ENCODE measurements at regions not wholly inside any gene's neighbourhood (a gene's known extent, or its start where the extent isn't known, plus 50 kb on each side); places are given as distances from the start of the nearest gene placed in this dataset.

DNA sequence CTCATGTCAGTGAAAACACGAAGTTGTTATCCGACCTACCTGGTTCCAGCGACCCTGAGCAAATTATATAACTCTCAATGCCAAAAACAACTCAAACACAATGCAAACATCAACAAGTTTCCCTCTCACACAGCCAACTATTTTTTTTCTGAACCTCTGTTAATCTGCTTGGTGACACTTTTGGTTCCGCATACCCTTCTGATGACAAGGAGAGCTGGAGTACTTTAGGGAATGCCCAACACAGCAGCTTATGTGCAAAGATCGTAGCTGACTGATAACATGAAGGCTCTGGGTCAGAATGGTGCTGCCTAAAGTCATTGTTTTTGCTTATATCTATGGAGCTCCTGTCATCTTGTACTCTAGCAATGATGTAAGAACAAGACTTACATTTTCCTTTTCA, 72.7 kb upstream of the CCDC68 start:
- Histone ChIP-seq H3K4me1 (ENCODE audit: control insufficient read depth in 1 of 2, insufficient read depth in 2 of 2, low read length in 2 of 2) (no peaks in the 10 kb centered on the region), H3K9me3 (ENCODE audit: control insufficient read depth, low read length) (peaks cover 2% of the 10 kb centered on the region), H3K4me3 (ENCODE audit: low read length in 2 of 2) (no peak overlapping the region), H3K27me3 (ENCODE audit: control insufficient read depth in 1 of 2, insufficient read depth in 2 of 2, low read length in 1 of 2) (no peaks in the 10 kb centered on the region), H3K36me3 (ENCODE audit: control insufficient read depth in 1 of 2, insufficient read depth in 2 of 2, low read length in 1 of 2) (no peaks in the 10 kb centered on the region), H3K27ac (ENCODE audit: low read depth in 1 of 2, low read length in 2 of 2) (no peak overlapping the region)
- intact Hi-C loops (cut with DNase I) = no loop called here
- no peak for DNase-seq
- WGBS, 2 donors = 32 to 34% methylated on average over 5 of the region's 5 CpGs
- no peak for ATAC-seq (ENCODE audit: low FRiP score)

DNA sequence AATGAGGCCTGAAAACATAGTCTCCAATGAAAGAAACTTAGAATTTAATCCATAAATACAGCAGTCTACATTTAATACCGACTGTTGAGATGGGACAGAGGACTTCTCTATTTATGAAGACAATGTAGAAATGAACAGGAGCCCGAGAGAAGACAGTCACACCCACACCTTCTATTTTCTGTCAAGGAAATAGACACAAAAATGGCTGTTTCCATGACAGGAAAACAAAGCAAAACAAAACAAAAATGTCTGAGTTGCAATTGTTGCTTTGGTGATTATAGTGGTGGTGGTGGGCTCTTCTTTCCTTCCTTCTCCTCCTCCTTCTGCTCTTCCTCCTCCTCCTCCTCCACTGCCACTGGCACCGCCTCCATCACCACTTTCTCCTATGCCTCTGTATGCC, 72.3 kb upstream of the CCDC68 start:
- ATAC-seq (ENCODE audit: low FRiP score) (no peak), DNase-seq (no peak)
- Histone ChIP-seq H3K27ac (ENCODE audit: low read depth in 1 of 2, low read length in 2 of 2) (no peak overlapping the region), H3K27me3 (ENCODE audit: control insufficient read depth in 1 of 2, insufficient read depth in 2 of 2, low read length in 1 of 2) (no peaks in the 10 kb centered on the region), H3K36me3 (ENCODE audit: control insufficient read depth in 1 of 2, insufficient read depth in 2 of 2, low read length in 1 of 2) (no peaks in the 10 kb centered on the region), H3K4me1 (ENCODE audit: control insufficient read depth in 1 of 2, insufficient read depth in 2 of 2, low read length in 2 of 2) (no peaks in the 10 kb centered on the region), H3K4me3 (ENCODE audit: low read length in 2 of 2) (no peak overlapping the region), H3K9me3 (ENCODE audit: control insufficient read depth, low read length) (peaks cover 2% of the 10 kb centered on the region)
- WGBS, 2 donors = 81 to 85% methylated on average over 3 of the region's 3 CpGs
- intact Hi-C loops (cut with DNase I) = no loop called here

DNA sequence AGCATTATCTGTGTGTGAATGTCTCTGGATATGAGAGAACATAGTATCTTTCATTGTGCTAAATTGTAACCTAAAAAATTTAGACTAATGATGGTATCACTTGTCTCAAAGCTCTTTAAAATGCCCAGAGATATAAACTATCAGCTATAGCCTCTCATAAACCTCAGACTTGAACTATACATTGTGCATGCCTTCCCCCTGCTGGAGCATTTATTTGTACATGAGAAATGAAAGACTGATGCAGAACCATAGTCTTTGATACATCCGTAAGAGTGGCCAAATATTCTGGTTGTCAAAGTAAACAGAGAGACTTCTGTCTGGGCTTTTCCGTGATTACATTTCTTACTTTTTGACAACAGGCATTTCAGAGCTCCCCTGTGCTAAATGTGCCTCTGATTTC, 71.9 kb upstream of the CCDC68 start:
- no peaks in the 10 kb centered on the region for H3K4me1 ChIP-seq (ENCODE audit: control insufficient read depth in 1 of 2, insufficient read depth in 2 of 2, low read length in 2 of 2)
- H3K36me3 ChIP-seq (ENCODE audit: control insufficient read depth in 1 of 2, insufficient read depth in 2 of 2, low read length in 1 of 2) = no peaks in the 10 kb centered on the region
- H3K4me3 ChIP-seq (ENCODE audit: low read length in 2 of 2) = no peak overlapping the region
- no peaks in the 10 kb centered on the region for H3K27me3 ChIP-seq (ENCODE audit: control insufficient read depth in 1 of 2, insufficient read depth in 2 of 2, low read length in 1 of 2)
- no peak for ATAC-seq (ENCODE audit: low FRiP score)
- peaks cover 2% of the 10 kb centered on the region for H3K9me3 ChIP-seq (ENCODE audit: control insufficient read depth, low read length)
- no peak overlapping the region for H3K27ac ChIP-seq (ENCODE audit: low read depth in 1 of 2, low read length in 2 of 2)
- DNase-seq = no peak
- intact Hi-C loops (cut with DNase I) = no loop called here
- 67 to 72% methylated on average over 2 of the region's 2 CpGs for WGBS, 2 donors

DNA sequence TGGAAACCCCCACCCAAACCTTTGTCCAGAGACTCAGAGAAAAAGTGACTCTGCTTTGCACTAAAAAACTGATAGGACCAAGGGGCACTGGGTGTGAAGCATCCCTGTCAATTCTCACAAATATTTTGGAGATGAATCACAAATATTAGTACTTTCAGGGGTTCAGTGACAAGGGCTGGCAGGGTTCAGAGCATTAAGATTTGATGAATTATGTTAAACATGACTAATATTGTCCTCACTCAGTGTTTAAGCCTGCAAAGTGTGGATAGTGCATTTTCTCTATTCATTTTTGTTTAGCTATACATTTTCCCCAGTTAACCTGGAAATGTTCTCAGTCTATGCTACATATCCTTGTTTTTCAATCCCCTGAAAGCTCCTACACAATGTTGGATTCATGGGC, 65.3 kb upstream of the CCDC68 start:
- H3K9me3 ChIP-seq (ENCODE audit: control insufficient read depth, low read length) = no peaks in the 10 kb centered on the region
- DNase-seq (no peak), ATAC-seq (ENCODE audit: low FRiP score) (no peak)
- H3K27ac ChIP-seq (ENCODE audit: low read depth in 1 of 2, low read length in 2 of 2) = no peak overlapping the region
- H3K4me3 ChIP-seq (ENCODE audit: low read length in 2 of 2) = no peak overlapping the region
- H3K4me1 ChIP-seq (ENCODE audit: control insufficient read depth in 1 of 2, insufficient read depth in 2 of 2, low read length in 2 of 2) = no peaks in the 10 kb centered on the region
- intact Hi-C loops (cut with DNase I) = no loop called here
- H3K36me3 ChIP-seq (ENCODE audit: control insufficient read depth in 1 of 2, insufficient read depth in 2 of 2, low read length in 1 of 2) = no peaks in the 10 kb centered on the region
- no peaks in the 10 kb centered on the region for H3K27me3 ChIP-seq (ENCODE audit: control insufficient read depth in 1 of 2, insufficient read depth in 2 of 2, low read length in 1 of 2)

DNA sequence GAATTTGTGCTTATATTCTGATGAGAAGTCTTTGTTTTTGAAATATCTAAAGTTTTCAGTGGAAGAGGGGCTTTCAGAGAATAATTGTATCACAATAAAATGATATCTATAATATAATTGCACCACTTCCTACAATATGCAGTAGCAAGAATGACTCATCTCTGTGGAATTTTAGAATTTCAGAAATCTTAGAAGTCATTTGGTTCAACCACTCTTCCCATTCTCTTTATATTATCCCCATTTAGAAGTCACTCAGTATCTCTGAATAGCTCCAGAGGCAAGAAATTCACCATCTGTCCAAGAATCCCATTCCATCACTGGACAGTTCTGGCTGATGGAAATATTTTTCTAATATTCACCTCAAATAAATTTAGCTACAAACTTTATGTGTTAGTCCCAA, 59.3 kb upstream of the CCDC68 start:
- intact Hi-C loops (cut with DNase I) = no loop called here
- H3K4me1 ChIP-seq (ENCODE audit: control insufficient read depth in 1 of 2, insufficient read depth in 2 of 2, low read length in 2 of 2) = no peaks in the 10 kb centered on the region
- ATAC-seq (ENCODE audit: low FRiP score) = no peak
- no peaks in the 10 kb centered on the region for H3K36me3 ChIP-seq (ENCODE audit: control insufficient read depth in 1 of 2, insufficient read depth in 2 of 2, low read length in 1 of 2)
- H3K4me3 ChIP-seq (ENCODE audit: low read length in 2 of 2) = no peak overlapping the region
- no peak overlapping the region for H3K27ac ChIP-seq (ENCODE audit: low read depth in 1 of 2, low read length in 2 of 2)
- no peaks in the 10 kb centered on the region for H3K9me3 ChIP-seq (ENCODE audit: control insufficient read depth, low read length)
- no peak for DNase-seq
- no peaks in the 10 kb centered on the region for H3K27me3 ChIP-seq (ENCODE audit: control insufficient read depth in 1 of 2, insufficient read depth in 2 of 2, low read length in 1 of 2)

DNA sequence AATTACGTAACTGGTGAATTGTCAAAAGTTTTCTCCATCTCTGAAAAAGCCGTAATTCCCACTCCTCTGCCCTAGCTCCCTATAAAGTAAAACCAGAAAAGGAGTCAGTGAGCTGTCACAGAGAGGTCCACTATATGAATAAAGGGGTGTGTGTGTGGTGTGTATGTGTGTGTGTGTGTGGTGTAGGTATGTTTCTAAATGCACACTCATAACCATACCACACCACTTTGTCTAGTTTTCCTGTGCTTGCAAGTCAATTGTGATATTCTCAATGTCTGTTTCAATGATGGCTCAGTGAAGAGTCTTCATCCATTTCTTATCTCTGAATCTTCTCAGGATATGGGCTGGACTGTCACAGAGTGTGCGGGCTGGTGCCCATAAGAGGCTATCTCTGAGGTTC, 54.8 kb upstream of the CCDC68 start:
- Histone ChIP-seq H3K4me3 (ENCODE audit: low read length in 2 of 2) (no peak overlapping the region), H3K27me3 (ENCODE audit: control insufficient read depth in 1 of 2, insufficient read depth in 2 of 2, low read length in 1 of 2) (no peaks in the 10 kb centered on the region), H3K9me3 (ENCODE audit: control insufficient read depth, low read length) (no peaks in the 10 kb centered on the region), H3K4me1 (ENCODE audit: control insufficient read depth in 1 of 2, insufficient read depth in 2 of 2, low read length in 2 of 2) (no peaks in the 10 kb centered on the region), H3K36me3 (ENCODE audit: control insufficient read depth in 1 of 2, insufficient read depth in 2 of 2, low read length in 1 of 2) (no peaks in the 10 kb centered on the region), H3K27ac (ENCODE audit: low read depth in 1 of 2, low read length in 2 of 2) (no peak overlapping the region)
- WGBS, 2 donors = 79 to 80% methylated on average over 3 of the region's 3 CpGs
- intact Hi-C loops (cut with DNase I) = no loop called here
- ATAC-seq (ENCODE audit: low FRiP score) (no peak), DNase-seq (no peak)

- no peak for ATAC-seq (ENCODE audit: low FRiP score)
- H3K4me1 ChIP-seq (ENCODE audit: control insufficient read depth in 1 of 2, insufficient read depth in 2 of 2, low read length in 2 of 2) = no peaks in the 10 kb centered on the region
- H3K36me3 ChIP-seq (ENCODE audit: control insufficient read depth in 1 of 2, insufficient read depth in 2 of 2, low read length in 1 of 2) = no peaks in the 10 kb centered on the region
- DNase-seq = no peak
- H3K27ac ChIP-seq (ENCODE audit: low read depth in 1 of 2, low read length in 2 of 2) = no peak overlapping the region
- intact Hi-C loops (cut with DNase I) = no loop called here
- no peaks in the 10 kb centered on the region for H3K27me3 ChIP-seq (ENCODE audit: control insufficient read depth in 1 of 2, insufficient read depth in 2 of 2, low read length in 1 of 2)
- H3K9me3 ChIP-seq (ENCODE audit: control insufficient read depth, low read length) = no peaks in the 10 kb centered on the region
- no peak overlapping the region for H3K4me3 ChIP-seq (ENCODE audit: low read length in 2 of 2)
Observed at GRCh38 chr18:55013685-55014084, 54.4 kb upstream of the CCDC68 start.

GRCh38 chr18:55013086-55013485, 53.8 kb upstream of the CCDC68 start:
- ATAC-seq (ENCODE audit: low FRiP score) = no peak
- H3K36me3 ChIP-seq (ENCODE audit: control insufficient read depth in 1 of 2, insufficient read depth in 2 of 2, low read length in 1 of 2) = no peaks in the 10 kb centered on the region
- no peak overlapping the region for H3K4me3 ChIP-seq (ENCODE audit: low read length in 2 of 2)
- DNase-seq = no peak
- no peak overlapping the region for H3K27ac ChIP-seq (ENCODE audit: low read depth in 1 of 2, low read length in 2 of 2)
- intact Hi-C loops (cut with DNase I) = no loop called here
- WGBS, 2 donors = 84% methylated on average over 3 of the region's 3 CpGs
- H3K9me3 ChIP-seq (ENCODE audit: control insufficient read depth, low read length) = no peaks in the 10 kb centered on the region
- H3K4me1 ChIP-seq (ENCODE audit: control insufficient read depth in 1 of 2, insufficient read depth in 2 of 2, low read length in 2 of 2) = no peaks in the 10 kb centered on the region
- no peaks in the 10 kb centered on the region for H3K27me3 ChIP-seq (ENCODE audit: control insufficient read depth in 1 of 2, insufficient read depth in 2 of 2, low read length in 1 of 2)

GRCh38 chr18:55012008-55012407, 52.7 kb upstream of the CCDC68 start:
- Histone ChIP-seq H3K27me3 (ENCODE audit: control insufficient read depth in 1 of 2, insufficient read depth in 2 of 2, low read length in 1 of 2) (no peaks in the 10 kb centered on the region), H3K4me1 (ENCODE audit: control insufficient read depth in 1 of 2, insufficient read depth in 2 of 2, low read length in 2 of 2) (no peaks in the 10 kb centered on the region), H3K4me3 (ENCODE audit: low read length in 2 of 2) (no peak overlapping the region), H3K9me3 (ENCODE audit: control insufficient read depth, low read length) (no peaks in the 10 kb centered on the region), H3K36me3 (ENCODE audit: control insufficient read depth in 1 of 2, insufficient read depth in 2 of 2, low read length in 1 of 2) (no peaks in the 10 kb centered on the region), H3K27ac (ENCODE audit: low read depth in 1 of 2, low read length in 2 of 2) (no peak overlapping the region)
- WGBS, 2 donors = 42 to 54% methylated on average over 7 of the region's 7 CpGs
- ATAC-seq (ENCODE audit: low FRiP score) = no peak
- intact Hi-C loops (cut with DNase I) = no loop called here
- DNase-seq = no peak
